Mesodermal cell (in vitro differentiated cells): ENCODE measurements at regions not wholly inside any gene's neighbourhood (a gene's known extent, or its start where the extent isn't known, plus 50 kb on each side); places are given as distances from the start of the nearest gene placed in this dataset.
"Not testable (repeated sequence)": the region's sequence is repeated elsewhere in the genome, so short reads cannot be mapped to it uniquely, and the experiment has no call there.

Source experiments
- H3K27ac ChIP-seq: 2 replicates; pipeline ENCODE4 v1.7.0; 2013; ENCODE audit warnings: mild to moderate bottlenecking, low read depth, low read length, moderate library complexity; ENCODE audit not compliant: severe bottlenecking
- H3K36me3 ChIP-seq: 2 replicates; pipeline ENCODE4 v1.7.1; 2013; ENCODE audit warnings: mild to moderate bottlenecking, low read length, moderate library complexity; ENCODE audit not compliant: control insufficient read depth, insufficient read depth
- H3K4me1 ChIP-seq: one replicate; pipeline ENCODE4 v1.7.1; 2013; ENCODE audit warnings: mild to moderate bottlenecking, low read length; ENCODE audit not compliant: insufficient read depth, control insufficient read depth, poor library complexity, severe bottlenecking
- H3K4me3 ChIP-seq: 2 replicates; pipeline ENCODE4 v1.7.0; 2013; ENCODE audit warnings: low read length, control low read depth, mild to moderate bottlenecking; ENCODE audit not compliant: insufficient read depth, poor library complexity, severe bottlenecking; ENCODE audit errors: extremely low read depth
- H3K9me3 ChIP-seq: 2 replicates; pipeline ENCODE4 v1.7.1; 2013; ENCODE audit warnings: mild to moderate bottlenecking, low read length, moderate library complexity; ENCODE audit not compliant: control insufficient read depth
- WGBS, 2 experiments: methylation state at CpG; one replicate each; pipeline ENCODE4 v1.1.5; 2013; ENCODE audit warnings: missing lambda C conversion rate in 2 of 2; ENCODE audit not compliant: insufficient coverage in 2 of 2; 5-methylcytosine and 5-hydroxymethylcytosine counted together

DNA sequence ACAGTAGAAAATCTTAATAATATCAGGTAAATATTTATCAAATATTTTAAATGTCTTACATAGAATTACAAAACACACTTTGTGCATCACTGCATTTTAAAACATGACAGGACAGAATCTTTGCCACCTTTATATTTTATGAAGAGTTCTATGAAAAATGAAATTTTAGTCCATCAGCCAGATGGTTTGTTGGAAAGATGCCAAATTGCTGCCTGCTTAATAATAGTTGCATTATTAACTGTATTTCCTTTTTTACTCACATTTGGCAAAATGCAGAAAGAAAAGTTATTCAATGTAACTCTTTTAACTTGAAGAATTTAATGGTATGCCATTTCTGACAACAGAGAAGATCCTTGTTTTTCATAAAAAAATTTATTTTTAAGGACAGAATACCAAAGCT is 1271.6 kb downstream of the NSUN3 start:
- Histone ChIP-seq H3K27ac (no peak overlapping the region), H3K4me3 (no peak overlapping the region), H3K9me3 (no peaks in the 10 kb centered on the region), H3K4me1 (no peaks in the 10 kb centered on the region), H3K36me3 (no peaks in the 10 kb centered on the region)

DNA sequence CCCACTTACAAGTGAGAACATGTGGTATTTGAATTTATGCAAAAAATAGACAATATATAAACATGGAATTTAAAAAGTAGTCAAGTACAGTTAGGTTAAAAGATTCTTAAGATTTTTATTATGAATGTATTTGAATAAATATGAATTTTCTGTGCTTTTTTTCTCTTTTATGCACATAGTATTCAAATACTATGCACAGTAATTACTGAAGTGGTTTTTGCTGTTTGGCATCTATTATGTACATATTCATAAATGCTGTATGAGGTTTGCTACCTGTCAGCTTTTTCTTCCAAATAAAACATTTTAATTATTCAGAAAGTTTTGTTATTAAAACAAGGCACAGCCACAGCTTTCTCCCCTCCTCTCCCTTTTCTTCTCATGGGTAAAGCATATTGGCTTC is 1272.7 kb downstream of the NSUN3 start:
- Histone ChIP-seq H3K9me3 (no peaks in the 10 kb centered on the region), H3K4me3 (no peak overlapping the region)

DNA sequence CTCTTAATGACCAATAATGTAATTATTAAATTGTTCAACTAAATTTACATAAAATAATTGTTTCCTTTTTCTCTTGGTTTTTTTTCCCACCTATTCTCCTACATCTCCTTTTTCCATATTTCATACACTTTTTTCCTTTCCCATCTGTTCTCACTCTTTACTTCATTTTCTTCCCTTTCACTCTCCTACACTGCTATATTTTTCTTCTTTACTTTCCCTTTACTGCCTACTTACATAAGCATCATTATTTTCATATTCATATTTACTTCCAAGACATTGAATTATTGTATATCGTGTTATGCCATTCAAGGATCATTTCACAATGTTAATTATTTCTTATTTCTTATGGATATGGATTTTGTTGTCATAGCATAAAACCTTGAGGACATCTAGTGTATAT is 1275.6 kb downstream of the NSUN3 start:
- Histone ChIP-seq H3K4me3 (no peak overlapping the region), H3K4me1 (no peaks in the 10 kb centered on the region), H3K36me3 (no peaks in the 10 kb centered on the region), H3K27ac (no peak overlapping the region), H3K9me3 (no peaks in the 10 kb centered on the region)
- no CpG with 5 or more reads among the region's 1 CpG for WGBS, 2 experiments

More for the DNA sequence above, 1272.7 kb downstream of the NSUN3 start:
- Histone ChIP-seq H3K27ac (no peak overlapping the region), H3K36me3 (no peaks in the 10 kb centered on the region), H3K4me1 (no peaks in the 10 kb centered on the region)

DNA sequence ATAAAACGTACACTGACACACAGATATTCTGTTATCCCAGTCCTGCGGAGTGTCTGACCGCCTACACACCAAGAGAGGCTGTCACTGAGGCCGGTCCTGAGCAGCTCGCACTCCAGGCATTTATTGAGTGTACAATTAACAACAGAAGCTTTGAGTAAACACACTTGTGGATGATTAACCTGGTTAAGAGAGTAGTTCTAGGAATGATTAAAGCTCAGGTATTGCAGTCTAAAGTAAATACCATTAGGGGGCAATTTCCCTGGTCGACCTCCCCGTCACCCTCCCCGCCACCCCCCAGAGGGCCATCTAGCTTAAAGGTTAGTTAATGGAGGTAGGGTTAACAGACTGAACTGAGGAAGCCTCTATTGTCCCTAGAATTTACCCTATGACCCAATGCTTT is 1278.5 kb downstream of the NSUN3 start:
- Histone ChIP-seq H3K4me3 (no peak overlapping the region), H3K36me3 (no peaks in the 10 kb centered on the region), H3K9me3 (no peaks in the 10 kb centered on the region), H3K27ac (no peak overlapping the region), H3K4me1 (no peaks in the 10 kb centered on the region)
- 94 to 95% methylated on average over 3 to 5 of the region's 8 CpGs for WGBS, 2 experiments

DNA sequence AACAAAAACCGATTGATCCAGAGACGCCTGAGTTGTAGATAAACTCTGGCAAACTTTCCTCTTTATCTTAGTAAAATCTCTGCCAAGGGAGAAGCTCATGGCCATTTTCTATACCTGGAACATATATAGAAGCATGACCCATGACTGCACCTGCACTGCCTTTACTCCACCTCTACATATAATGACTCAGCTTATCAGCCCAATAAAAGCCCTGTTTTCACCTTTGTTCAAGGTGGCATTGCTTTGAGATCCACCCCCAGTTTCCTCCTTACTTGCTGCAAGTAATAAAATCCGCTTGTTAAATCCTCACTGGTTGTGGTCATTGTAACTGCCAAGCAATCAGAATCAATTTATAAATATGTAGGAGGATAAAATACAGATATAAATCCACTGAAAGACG is 1280.4 kb downstream of the NSUN3 start:
- Histone ChIP-seq H3K27ac (no peak overlapping the region), H3K9me3 (no peaks in the 10 kb centered on the region), H3K4me1 (no peaks in the 10 kb centered on the region), H3K4me3 (no peak overlapping the region), H3K36me3 (no peaks in the 10 kb centered on the region)
- 63 to 72% methylated on average over 3 of the region's 4 CpGs for WGBS, 2 experiments

DNA sequence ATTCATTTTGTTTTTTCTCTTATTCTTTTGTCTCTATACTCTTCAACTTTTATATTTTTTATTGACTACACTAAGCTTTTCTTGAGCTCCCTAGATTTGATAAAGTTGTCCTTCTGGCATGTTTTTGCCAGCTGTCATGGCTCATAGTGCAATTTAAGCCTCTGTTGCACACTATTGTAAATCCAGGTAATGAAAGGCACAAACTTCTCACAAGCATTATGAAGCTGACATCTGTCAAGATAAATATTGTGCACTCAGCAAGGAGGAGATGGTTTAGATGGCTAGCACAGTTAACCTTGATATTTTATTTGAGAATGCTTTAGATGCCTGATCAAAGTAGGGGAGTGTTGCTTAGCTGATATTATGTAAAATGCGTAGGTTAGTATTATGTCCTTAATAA is 1280.9 kb downstream of the NSUN3 start:
- H3K4me1 ChIP-seq = no peaks in the 10 kb centered on the region
- no peak overlapping the region for H3K4me3 ChIP-seq
- 83% methylated on average over 1 of the region's 1 CpG; no CpG with 5 or more reads in 1 of the 2 experiments for WGBS, 2 experiments
- no peaks in the 10 kb centered on the region for H3K9me3 ChIP-seq
- H3K36me3 ChIP-seq = no peaks in the 10 kb centered on the region
- no peak overlapping the region for H3K27ac ChIP-seq

DNA sequence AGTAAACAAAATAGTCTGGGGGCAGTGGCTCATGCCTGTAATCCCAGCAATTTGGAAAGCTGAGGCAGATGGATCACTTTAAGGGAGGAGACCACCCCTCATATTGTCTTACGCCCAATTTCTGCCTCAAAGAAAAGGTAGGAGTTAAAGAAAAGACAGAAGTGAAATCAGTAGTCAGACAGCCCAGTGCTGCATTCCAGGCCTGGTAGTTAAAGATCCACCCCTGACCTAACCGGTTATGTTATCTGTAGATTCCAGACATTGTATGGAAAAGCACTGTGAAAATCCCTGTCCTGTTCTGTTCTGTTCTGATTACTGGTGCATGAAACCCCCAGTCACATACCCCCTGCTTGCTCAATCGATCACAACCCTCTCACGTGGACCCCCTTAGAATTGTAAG is 1285.1 kb downstream of the NSUN3 start:
- 67 to 85% methylated on average over 1 to 2 of the region's 4 CpGs for WGBS, 2 experiments
- H3K4me1 ChIP-seq, H3K36me3 ChIP-seq, H3K9me3 ChIP-seq, H3K4me3 ChIP-seq: not testable (repeated sequence)
- peak overlapping the region; percentile 24 for H3K27ac ChIP-seq

DNA sequence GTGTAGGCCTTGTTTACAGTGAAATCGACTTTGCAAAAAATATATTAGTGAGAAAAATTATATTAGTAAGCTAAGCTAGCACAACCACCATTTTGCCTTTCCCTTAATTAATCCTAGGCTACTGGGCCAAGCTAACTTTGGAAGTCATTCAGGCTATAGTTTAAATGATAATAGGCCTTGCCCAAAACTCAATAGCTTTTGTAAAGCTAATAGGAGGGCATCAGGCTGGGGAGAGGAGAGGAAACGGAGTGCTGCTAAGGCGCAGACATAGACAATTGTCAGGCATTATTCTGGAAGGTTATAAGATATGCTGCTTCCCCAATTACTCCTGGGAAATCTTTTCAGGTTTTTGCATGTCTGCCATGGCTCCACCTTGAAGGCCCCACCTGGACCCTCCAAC is 1286.0 kb downstream of the NSUN3 start:
- WGBS, 2 experiments = 67 to 80% methylated on average over 1 of the region's 3 CpGs
- H3K4me3 ChIP-seq = no peak overlapping the region
- no peaks in the 10 kb centered on the region for H3K9me3 ChIP-seq
- no peaks in the 10 kb centered on the region for H3K36me3 ChIP-seq
- no peaks in the 10 kb centered on the region for H3K4me1 ChIP-seq
- no peak overlapping the region for H3K27ac ChIP-seq

DNA sequence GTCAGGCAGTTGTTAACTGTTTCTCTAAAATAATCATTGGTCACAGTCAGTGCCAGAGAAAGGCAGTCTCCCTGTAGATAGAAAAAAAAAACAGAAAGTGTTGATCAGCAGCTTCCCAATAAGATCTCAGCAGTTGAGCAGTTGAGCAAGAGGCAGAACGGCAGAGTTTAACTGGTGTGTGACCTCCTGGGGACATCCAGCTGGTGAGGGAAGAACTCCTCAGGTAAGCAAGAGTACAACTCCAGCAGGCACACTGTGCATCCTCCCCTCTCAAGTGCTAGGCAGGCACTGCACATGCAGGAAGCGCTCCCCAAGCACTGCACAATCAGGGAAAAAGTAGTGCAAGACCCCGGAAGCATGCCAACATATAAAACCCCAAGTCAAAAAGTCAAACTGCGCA is 1287.2 kb downstream of the NSUN3 start:
- Histone ChIP-seq H3K4me1 (no peaks in the 10 kb centered on the region), H3K27ac (no peak overlapping the region), H3K9me3 (no peaks in the 10 kb centered on the region), H3K4me3 (no peak overlapping the region), H3K36me3 (no peaks in the 10 kb centered on the region)
- 82 to 88% methylated on average over 3 to 4 of the region's 4 CpGs for WGBS, 2 experiments

DNA sequence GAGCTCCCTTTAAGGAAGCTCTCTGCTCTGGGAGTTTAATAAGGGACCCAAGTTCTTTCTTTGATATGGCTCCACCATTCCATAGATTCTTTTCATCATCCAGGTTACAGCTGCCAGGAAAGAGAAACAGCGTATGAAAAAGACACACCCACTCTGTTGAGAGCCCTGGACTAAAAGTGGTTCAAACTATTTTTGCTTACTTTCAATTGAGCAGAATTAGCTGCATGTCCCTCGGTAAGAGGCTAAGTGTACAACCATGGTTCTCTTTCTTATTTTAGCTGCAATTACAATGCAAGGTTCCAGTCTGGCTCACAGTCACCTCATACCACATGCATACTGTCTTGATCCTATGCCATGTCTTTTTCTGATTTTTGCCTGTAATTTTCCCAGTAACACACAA is 1288.3 kb downstream of the NSUN3 start:
- Histone ChIP-seq H3K4me1 (no peaks in the 10 kb centered on the region), H3K27ac (no peak overlapping the region), H3K36me3 (no peaks in the 10 kb centered on the region), H3K4me3 (no peak overlapping the region), H3K9me3 (no peaks in the 10 kb centered on the region)
- WGBS, 2 experiments = 73 to 90% methylated on average over 2 of the region's 2 CpGs

DNA sequence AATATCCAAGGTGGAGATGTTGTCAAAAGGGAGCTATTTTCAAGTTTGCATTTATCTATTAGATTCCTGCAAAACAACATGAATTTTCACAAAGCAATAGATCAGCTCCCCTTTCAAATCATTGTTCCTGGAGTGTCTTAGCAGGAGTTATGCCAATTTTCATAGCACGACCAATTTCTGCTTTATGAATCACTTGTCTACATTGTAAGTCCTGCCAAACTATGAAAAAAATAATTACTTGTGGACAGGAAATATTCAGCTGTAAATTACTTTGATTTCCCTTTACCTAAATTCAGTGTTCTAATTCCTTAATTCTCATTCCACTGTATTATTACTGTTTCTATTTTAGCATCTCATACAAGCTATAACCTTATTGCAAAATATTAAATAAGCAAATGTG is 1289.6 kb downstream of the NSUN3 start:
- Histone ChIP-seq H3K9me3 (no peaks in the 10 kb centered on the region), H3K4me1 (no peaks in the 10 kb centered on the region), H3K27ac (no peak overlapping the region), H3K4me3 (no peak overlapping the region), H3K36me3 (no peaks in the 10 kb centered on the region)
- no CpG with 5 or more reads among the region's 1 CpG for WGBS, 2 experiments

DNA sequence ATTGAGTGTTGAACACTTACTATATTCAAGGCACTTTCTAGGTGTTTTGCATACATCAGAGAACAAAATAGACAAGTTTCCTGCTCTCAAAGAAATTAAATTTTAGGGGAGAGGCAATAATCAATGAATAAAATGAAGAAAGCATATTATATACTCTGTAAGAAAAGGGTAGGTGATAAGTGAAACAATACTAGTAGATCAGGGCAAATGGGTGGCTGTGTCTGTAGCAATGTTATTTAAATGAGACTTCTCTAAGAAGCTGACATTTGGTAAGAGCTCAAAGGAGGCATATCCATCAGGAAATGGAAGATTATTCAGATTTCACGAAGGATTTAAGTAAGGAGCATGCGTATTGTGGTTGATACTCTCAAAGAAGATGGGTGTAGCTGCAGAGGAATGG is 1291.6 kb downstream of the NSUN3 start:
- Histone ChIP-seq H3K4me3 (no peak overlapping the region), H3K36me3 (no peaks in the 10 kb centered on the region), H3K9me3 (no peaks in the 10 kb centered on the region), H3K4me1 (no peaks in the 10 kb centered on the region), H3K27ac (no peak overlapping the region)
- WGBS, 2 experiments = 41 to 55% methylated on average over 2 of the region's 2 CpGs
